NCI-H748 (cell line): ENCODE measurements at regions not wholly inside any gene's neighbourhood (a gene's known extent, or its start where the extent isn't known, plus 50 kb on each side); places are given as distances from the start of the nearest gene placed in this dataset.

Experiments
- DNase-seq: peaks from one replicate; lab custom pipeline; 2025; ENCODE audit not compliant: unreplicated experiment; lab: John Stamatoyannopoulos, UW

DNA sequence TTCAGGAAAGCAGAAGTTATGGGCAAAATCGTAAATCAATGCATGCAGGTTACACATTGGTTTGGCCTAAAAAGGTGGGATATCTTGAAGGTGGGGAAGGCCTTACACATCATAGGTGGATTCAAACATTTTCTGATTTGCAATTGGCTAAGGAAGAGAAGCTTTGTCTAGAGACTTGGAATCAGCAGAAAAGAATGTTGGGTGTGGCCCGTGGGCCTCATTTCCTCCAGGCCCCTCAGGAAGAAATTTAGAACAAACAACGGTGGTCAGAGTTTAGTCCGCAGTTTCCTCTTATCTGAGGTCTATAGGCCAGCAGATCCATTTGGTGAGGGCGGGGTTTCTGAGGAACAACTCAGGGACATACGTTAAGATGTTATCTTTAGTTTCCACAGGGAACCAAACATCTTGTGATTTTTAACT is 50.9 kb upstream of the AFF3 start:
- DNase-seq = no peak

DNA sequence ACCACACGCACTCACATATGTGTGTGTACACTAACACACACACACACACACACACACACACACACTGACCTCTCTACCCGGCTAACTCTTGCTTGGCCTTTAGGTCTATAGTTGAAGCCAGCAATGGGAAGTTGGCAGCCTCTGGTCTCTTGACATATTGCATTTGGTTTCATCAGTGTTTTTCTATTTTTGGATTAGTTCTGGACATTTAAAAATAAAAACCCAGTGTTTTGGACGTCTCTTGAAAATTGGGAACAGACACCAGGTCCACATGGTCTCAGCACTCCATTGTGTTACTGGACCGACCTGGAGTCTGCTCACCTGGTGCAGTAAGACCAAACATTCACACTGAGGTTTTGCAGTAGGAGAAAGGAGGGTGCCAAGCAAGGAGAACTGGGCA is 50.4 kb upstream of the AFF3 start:
- no peak for DNase-seq

DNA sequence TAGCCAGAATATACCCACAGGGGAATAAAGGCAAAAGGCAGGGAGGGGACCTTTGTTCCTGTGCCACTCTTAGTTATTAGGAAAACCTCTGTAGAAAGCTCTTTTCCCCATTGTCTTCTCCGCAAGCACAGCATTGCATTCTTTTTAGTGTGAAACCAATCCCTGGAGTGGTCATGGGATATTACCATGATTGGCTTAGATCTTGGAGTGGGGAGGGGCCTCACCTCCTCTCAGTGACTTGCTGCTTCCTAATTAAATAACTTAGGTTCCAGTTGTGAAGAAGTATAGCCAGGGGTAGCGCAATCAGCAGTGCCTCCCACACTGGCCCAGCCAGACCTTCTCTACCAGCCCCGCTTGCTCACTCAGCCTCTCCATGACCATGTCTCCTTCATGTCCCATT is 49.9 kb upstream of the AFF3 start:
- no peak for DNase-seq
